WI38 (cell line): ENCODE measurements at regions not wholly inside any gene's neighbourhood (a gene's known extent, or its start where the extent isn't known, plus 50 kb on each side); places are given as distances from the start of the nearest gene placed in this dataset.

ENCODE experiments used
- H3K4me3 ChIP-seq: 2 replicates; pipeline ENCODE4 v1.5.1; 2011; ENCODE audit warnings: low read depth, mild to moderate bottlenecking, control low read depth, low read length
- TF ChIP-seq, protein P1 (sequence below): IDR thresholded peaks from 2 replicates; pipeline ENCODE4 v1.5.1; 2012; ENCODE audit warnings: low read depth, mild to moderate bottlenecking, control low read depth, low read length

GRCh38 chr14:22450266-22450665 is 138.8 kb downstream of the DAD1 start:
- TF ChIP-seq, protein P1, sequence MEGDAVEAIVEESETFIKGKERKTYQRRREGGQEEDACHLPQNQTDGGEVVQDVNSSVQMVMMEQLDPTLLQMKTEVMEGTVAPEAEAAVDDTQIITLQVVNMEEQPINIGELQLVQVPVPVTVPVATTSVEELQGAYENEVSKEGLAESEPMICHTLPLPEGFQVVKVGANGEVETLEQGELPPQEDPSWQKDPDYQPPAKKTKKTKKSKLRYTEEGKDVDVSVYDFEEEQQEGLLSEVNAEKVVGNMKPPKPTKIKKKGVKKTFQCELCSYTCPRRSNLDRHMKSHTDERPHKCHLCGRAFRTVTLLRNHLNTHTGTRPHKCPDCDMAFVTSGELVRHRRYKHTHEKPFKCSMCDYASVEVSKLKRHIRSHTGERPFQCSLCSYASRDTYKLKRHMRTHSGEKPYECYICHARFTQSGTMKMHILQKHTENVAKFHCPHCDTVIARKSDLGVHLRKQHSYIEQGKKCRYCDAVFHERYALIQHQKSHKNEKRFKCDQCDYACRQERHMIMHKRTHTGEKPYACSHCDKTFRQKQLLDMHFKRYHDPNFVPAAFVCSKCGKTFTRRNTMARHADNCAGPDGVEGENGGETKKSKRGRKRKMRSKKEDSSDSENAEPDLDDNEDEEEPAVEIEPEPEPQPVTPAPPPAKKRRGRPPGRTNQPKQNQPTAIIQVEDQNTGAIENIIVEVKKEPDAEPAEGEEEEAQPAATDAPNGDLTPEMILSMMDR = no peak
- no peak overlapping the region for H3K4me3 ChIP-seq

- TF ChIP-seq, protein P1 = no peak
- no peak overlapping the region for H3K4me3 ChIP-seq
Observed at GRCh38 chr14:22449600-22449905, 139.5 kb downstream of the DAD1 start.

DNA sequence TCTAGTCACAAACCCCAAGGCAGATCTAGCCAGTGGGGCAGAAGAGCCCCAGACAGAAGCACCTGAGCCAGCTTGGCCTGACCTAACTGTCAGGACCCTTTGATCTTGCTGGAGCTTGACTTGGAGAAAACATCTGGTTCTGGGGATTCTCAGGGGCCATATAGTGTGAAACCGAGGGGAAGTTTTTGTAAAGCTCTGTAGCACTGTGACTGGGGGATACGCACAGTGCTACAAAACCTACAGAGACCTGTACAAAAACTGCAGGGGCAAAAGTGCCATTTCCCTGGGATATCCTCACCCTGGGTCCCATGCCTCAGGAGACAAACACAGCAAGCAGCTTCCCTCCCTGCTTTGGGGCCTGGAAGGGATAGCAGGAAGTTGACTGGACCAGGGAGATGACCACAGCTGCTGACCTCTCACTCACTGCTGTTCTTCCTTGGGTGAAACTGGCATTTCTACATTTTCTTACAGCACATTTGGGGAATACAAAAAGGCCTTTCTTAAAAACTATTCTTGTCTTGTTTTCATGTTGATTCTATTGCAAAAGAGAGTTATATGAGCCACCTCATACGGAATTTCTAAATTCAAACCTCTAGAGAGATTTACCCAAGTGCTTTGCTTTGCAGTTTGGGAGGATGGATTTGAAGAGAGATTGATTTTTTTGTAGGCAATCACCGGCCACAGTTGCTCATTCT is 140.0 kb downstream of the DAD1 start:
- TF ChIP-seq, protein P1 = no peak
- no peak overlapping the region for H3K4me3 ChIP-seq

GRCh38 chr14:22448035-22448904 is 140.8 kb downstream of the DAD1 start:
- TF ChIP-seq, protein P1 = no peak
- H3K4me3 ChIP-seq = no peak overlapping the region

- TF ChIP-seq, protein P1 = no peak
- no peak overlapping the region for H3K4me3 ChIP-seq
Observed at GRCh38 chr14:22438742-22439141, 150.3 kb downstream of the DAD1 start.

DNA sequence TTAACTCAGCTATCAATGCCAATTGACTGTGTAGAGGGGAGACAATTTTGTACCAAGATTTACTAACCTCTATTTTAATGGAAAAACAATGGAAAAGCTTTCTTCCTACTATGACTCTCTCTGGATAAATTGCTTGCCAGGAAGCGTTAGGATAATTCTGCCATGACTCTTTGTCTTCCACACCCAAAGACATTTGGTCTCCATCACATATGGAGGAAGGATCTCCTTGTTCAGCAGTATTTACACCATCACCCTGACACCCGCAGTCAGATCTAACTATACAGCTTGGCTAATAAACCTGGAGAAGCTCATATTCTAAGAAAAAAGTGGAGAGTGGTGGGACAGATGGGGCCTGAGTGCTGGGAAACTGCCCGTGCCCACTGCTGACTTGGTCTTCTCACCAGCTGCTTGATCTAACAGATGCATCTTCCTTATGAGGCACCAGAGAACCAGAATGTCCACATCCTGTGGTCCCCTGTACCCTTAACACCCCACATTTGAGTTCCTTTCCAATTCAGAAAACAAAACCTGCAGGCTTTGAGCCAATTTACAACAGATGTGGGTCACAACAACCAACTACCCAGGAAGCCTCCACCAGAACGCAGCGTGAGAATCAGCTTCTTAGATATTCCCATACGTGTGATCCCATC is 154.0 kb downstream of the DAD1 start:
- TF ChIP-seq, protein P1 = no peak
- no peak overlapping the region for H3K4me3 ChIP-seq

- no peak overlapping the region for H3K4me3 ChIP-seq
- TF ChIP-seq, protein P1 = no peak
Observed at GRCh38 chr14:22434030-22434429, 155.0 kb downstream of the DAD1 start.
